Spleen (tissue), 11 donors: ENCODE measurements at regions not wholly inside any gene's neighbourhood (a gene's known extent, or its start where the extent isn't known, plus 50 kb on each side); places are given as distances from the start of the nearest gene placed in this dataset.

Source experiments
- DNase-seq: peaks from one replicate; pipeline ENCODE4 v3.0.0-alpha.2; 2020
- H3K27ac ChIP-seq, 8 donors: fragments of 200-600 bp; sonication (generic) in 7 of 8; 1 replicate in 4 of 8; 2 replicates in 4 of 8; pipeline versions ENCODE4 v1.5.0 to v1.8.0; 2016 to 2021; ENCODE audit warnings: inconsistent platforms in 4 of 8, mild to moderate bottlenecking in 4 of 8, moderate library complexity in 1 of 8
- H3K27me3 ChIP-seq, 7 donors: fragments of 200-600 bp; sonication (generic) in 6 of 7; replicated peaks in 1 of 7; 1 replicate in 4 of 7; 2 replicates in 3 of 7; pipeline versions ENCODE4 v1.5.0 to v1.8.0; 2016 to 2021; ENCODE audit warnings: inconsistent platforms in 3 of 7, mild to moderate bottlenecking in 1 of 7
- H3K36me3 ChIP-seq, 6 donors: fragments of 200-600 bp; sonication (generic) in 5 of 6; 1 replicate in 4 of 6; 2 replicates in 2 of 6; pipeline versions ENCODE4 v1.5.0 to v1.8.0; 2016 to 2021; ENCODE audit warnings: inconsistent platforms in 2 of 6
- H3K4me1 ChIP-seq, 6 donors: fragments of 200-600 bp; sonication (generic) in 5 of 6; 1 replicate in 3 of 6; 2 replicates in 3 of 6; pipeline versions ENCODE4 v1.5.0 to v1.8.0; 2016 to 2021; ENCODE audit warnings: inconsistent platforms in 3 of 6
- H3K4me3 ChIP-seq, 8 donors: fragments of 200-600 bp; sonication (generic) in 7 of 8; 1 replicate in 4 of 8; 2 replicates in 4 of 8; pipeline versions ENCODE4 v1.5.0 to v1.8.0; 2016 to 2021; ENCODE audit warnings: inconsistent platforms in 4 of 8, mild to moderate bottlenecking in 4 of 8, moderate library complexity in 2 of 8
- H3K9me3 ChIP-seq, 8 donors: fragments of 200-600 bp; sonication (generic) in 7 of 8; 1 replicate in 4 of 8; 2 replicates in 4 of 8; pipeline versions ENCODE4 v1.5.0 to v1.8.0; 2016 to 2021; ENCODE audit warnings: inconsistent platforms in 4 of 8
- POLR2A ChIP-seq, 3 donors: fragments of 450-650 bp; IDR thresholded peaks; one replicate each; pipeline ENCODE4 v1.5.1; 2017; ENCODE audit warnings: antibody characterized with exemption in 3 of 3, mild to moderate bottlenecking in 1 of 3
- POLR2AphosphoS5 ChIP-seq, 3 donors: sonication (generic); formaldehyde crosslinking; IDR thresholded peaks; one replicate each; pipeline ENCODE4 v1.5.1; 2017; ENCODE audit warnings: antibody characterized with exemption in 3 of 3
- WGBS, 5 donors: extraction: QIAGEN DNeasy Blood & Tissue Kit in 3 of 5; methylation state at CpG; one replicate each; pipeline versions ENCODE4 v1.1.5 to v1.1.7; 2013 to 2018; 5-methylcytosine and 5-hydroxymethylcytosine counted together
- intact Hi-C: fragments of 100-400 bp; cut with DNase I; formaldehyde crosslinking; loops from one replicate; pipeline ENCODE4 v1.15.0; 2023; ENCODE audit warnings: low total_unique reads
- TF ChIP-seq, protein P1 (sequence below), 11 experiments: fragments of 200-600 bp in 7 of 11; fragments of 450-650 bp in 4 of 11; sonication (generic) in 4 of 11; IDR thresholded peaks in 8 of 11; conservative IDR thresholded peaks in 3 of 11; 1 replicate in 7 of 11; 2 replicates in 4 of 11; pipeline versions ENCODE4 v1.4.0 to v1.8.0; 2016 to 2021; ENCODE audit warnings: antibody characterized with exemption in 11 of 11, inconsistent platforms in 4 of 11, mild to moderate bottlenecking in 1 of 11
- donor health status: healthy with polysubstance abuse.
- donor health status: DM: no; HTN: no; CAD: no; lungs with moderate emphysema.
- donor health status: DM: no; HTN: no; CAD: no.
- donor health status: Bipolar disorder and iron deficiency.
- donor health status: healthy.
- donor health status: DM: no; HTN: no; CAD: no.
- donor health status: DM: yes; HTN: yes; CAD: no.

DNA sequence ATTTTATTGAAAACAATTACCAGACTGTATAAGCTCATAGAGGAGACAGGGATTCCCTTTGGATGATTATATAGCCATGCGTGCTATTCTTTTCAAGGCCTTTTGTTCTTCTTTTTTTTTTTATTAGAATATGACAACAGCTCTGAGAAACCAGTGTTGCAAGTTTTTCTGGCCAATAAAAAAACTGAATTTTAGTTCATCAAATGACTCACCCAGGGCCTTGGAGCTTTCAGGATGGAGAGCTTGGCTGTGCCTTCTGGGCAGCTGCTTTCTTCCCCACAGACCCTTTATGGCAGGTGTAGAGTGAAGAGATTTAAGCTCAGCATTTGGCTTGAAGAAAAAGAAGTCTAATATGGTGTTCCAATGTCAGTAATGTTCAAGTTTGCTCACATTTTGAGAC lies 497.9 kb upstream of the FANCL start:
- WGBS, 5 donors = 91 to 96% (median 91%) methylated on average over 1 of the region's 1 CpG
- Histone ChIP-seq H3K27ac (no peak overlapping the region), H3K27me3 (no peaks in the 10 kb centered on the region), H3K4me1 (no peaks in the 10 kb centered on the region), H3K36me3 (no peaks in the 10 kb centered on the region), H3K4me3 (no peak overlapping the region), H3K9me3 (no peaks in the 10 kb centered on the region)
- intact Hi-C loops = no loop called here
- TF ChIP-seq, protein P1, sequence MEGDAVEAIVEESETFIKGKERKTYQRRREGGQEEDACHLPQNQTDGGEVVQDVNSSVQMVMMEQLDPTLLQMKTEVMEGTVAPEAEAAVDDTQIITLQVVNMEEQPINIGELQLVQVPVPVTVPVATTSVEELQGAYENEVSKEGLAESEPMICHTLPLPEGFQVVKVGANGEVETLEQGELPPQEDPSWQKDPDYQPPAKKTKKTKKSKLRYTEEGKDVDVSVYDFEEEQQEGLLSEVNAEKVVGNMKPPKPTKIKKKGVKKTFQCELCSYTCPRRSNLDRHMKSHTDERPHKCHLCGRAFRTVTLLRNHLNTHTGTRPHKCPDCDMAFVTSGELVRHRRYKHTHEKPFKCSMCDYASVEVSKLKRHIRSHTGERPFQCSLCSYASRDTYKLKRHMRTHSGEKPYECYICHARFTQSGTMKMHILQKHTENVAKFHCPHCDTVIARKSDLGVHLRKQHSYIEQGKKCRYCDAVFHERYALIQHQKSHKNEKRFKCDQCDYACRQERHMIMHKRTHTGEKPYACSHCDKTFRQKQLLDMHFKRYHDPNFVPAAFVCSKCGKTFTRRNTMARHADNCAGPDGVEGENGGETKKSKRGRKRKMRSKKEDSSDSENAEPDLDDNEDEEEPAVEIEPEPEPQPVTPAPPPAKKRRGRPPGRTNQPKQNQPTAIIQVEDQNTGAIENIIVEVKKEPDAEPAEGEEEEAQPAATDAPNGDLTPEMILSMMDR (IDR thresholded peaks at IDR 0.05 in 8 of 11, conservative IDR thresholded peaks at IDR 0.05 in 3 of 11) = no peak
- TF ChIP-seq POLR2A (IDR thresholded peaks at IDR 0.05) (no peak), POLR2AphosphoS5 (IDR thresholded peaks at IDR 0.05) (no peak)
- no peak for DNase-seq

DNA sequence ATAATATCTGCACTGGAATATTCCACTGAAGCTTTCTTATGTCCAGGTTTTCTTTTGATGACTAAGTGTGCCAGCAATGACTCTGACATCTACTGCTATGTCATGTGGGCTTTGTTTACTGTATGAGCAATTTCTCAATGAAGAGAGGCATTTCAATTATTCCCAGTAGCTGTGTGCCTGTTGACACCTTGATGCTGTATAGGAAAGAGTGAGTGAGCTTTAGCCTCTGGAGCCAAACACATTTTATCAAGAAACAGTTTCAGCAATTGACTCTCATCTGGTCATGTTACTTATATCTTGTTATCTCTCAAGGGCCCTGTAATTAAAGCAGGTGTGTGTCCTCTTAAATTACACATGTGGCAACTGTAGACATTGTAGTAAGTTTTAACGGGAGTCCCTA lies 493.2 kb upstream of the FANCL start:
- H3K27ac ChIP-seq = no peak overlapping the region
- no peaks in the 10 kb centered on the region for H3K36me3 ChIP-seq
- 76 to 90% (median 81%) methylated on average over 1 of the region's 1 CpG for WGBS, 5 donors
- no peaks in the 10 kb centered on the region for H3K27me3 ChIP-seq
- no peak for DNase-seq
- intact Hi-C loops = no loop called here
- H3K9me3 ChIP-seq = no peaks in the 10 kb centered on the region
- no peaks in the 10 kb centered on the region for H3K4me1 ChIP-seq
- no peak overlapping the region for H3K4me3 ChIP-seq
- TF ChIP-seq POLR2AphosphoS5 (IDR thresholded peaks at IDR 0.05) (no peak), POLR2A (IDR thresholded peaks at IDR 0.05) (no peak)
- TF ChIP-seq, protein P1 (IDR thresholded peaks at IDR 0.05 in 8 of 11, conservative IDR thresholded peaks at IDR 0.05 in 3 of 11) = no peak

DNA sequence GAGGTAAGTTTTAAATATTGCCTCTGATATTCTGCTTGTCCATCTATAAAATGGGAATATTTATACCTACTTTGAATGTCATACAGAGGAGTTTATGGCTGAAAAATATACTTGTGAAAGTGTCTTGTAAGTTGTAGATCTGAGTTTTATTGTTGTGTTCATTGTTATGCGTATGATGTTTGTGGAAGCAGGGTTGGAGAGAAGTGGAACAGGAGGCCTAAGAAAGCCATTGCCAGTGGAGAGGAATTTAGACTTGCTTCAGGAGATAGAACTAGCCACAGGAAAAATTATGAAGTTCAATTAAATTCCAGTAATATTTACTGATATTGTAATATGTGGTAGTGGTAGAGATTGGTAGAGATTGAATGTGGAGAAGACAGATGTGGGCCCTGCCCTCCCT lies 491.9 kb upstream of the FANCL start:
- Histone ChIP-seq H3K4me3 (no peak overlapping the region), H3K27me3 (no peaks in the 10 kb centered on the region), H3K4me1 (no peaks in the 10 kb centered on the region), H3K9me3 (no peaks in the 10 kb centered on the region), H3K27ac (no peak overlapping the region), H3K36me3 (no peaks in the 10 kb centered on the region)
- 89 to 100% (median 97%) methylated on average over 1 of the region's 1 CpG for WGBS, 5 donors
- DNase-seq = no peak
- intact Hi-C loops = no loop called here
- TF ChIP-seq, protein P1 (IDR thresholded peaks at IDR 0.05 in 8 of 11, conservative IDR thresholded peaks at IDR 0.05 in 3 of 11) = no peak
- no peak for TF ChIP-seq POLR2AphosphoS5 (IDR thresholded peaks at IDR 0.05)
- no peak for TF ChIP-seq POLR2A (IDR thresholded peaks at IDR 0.05)

DNA sequence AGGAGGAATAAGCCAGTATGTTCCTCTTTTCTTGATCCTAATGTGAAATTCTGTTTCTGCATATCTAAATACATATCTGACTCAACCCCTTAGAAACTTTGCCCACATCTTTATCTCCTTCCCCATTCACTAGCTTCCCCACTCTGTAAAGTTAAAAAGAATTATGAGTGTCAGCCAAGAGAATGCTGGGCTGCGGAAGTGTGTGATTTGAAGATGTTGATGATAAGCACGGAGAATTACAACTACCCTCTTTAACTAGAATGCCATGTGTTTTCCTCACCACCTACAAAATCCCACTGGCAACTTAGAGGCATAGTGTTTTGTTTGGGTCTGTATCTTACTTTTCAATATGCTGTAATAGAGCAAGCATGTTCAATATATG lies 490.4 kb upstream of the FANCL start:
- H3K4me3 ChIP-seq = no peak overlapping the region
- H3K27me3 ChIP-seq = no peaks in the 10 kb centered on the region
- no peak overlapping the region for H3K27ac ChIP-seq
- TF ChIP-seq POLR2AphosphoS5 (IDR thresholded peaks at IDR 0.05) (no peak), POLR2A (IDR thresholded peaks at IDR 0.05) (no peak)
- TF ChIP-seq, protein P1 (IDR thresholded peaks at IDR 0.05 in 8 of 11, conservative IDR thresholded peaks at IDR 0.05 in 3 of 11) = no peak
- WGBS, 5 donors = 23 to 38% (median 32%) methylated on average over 2 of the region's 2 CpGs
- H3K9me3 ChIP-seq = no peaks in the 10 kb centered on the region
- intact Hi-C loops = no loop called here
- H3K4me1 ChIP-seq = no peaks in the 10 kb centered on the region
- H3K36me3 ChIP-seq = no peaks in the 10 kb centered on the region
- DNase-seq = no peak
